ENCODE measurements at regions not wholly inside any gene's neighbourhood (a gene's known extent, or its start where the extent isn't known, plus 50 kb on each side); places are given as distances from the start of the nearest gene placed in this dataset.
"Not testable (repeated sequence)": the region's sequence is repeated elsewhere in the genome, so short reads cannot be mapped to it uniquely, and the experiment has no call there.

DNA sequence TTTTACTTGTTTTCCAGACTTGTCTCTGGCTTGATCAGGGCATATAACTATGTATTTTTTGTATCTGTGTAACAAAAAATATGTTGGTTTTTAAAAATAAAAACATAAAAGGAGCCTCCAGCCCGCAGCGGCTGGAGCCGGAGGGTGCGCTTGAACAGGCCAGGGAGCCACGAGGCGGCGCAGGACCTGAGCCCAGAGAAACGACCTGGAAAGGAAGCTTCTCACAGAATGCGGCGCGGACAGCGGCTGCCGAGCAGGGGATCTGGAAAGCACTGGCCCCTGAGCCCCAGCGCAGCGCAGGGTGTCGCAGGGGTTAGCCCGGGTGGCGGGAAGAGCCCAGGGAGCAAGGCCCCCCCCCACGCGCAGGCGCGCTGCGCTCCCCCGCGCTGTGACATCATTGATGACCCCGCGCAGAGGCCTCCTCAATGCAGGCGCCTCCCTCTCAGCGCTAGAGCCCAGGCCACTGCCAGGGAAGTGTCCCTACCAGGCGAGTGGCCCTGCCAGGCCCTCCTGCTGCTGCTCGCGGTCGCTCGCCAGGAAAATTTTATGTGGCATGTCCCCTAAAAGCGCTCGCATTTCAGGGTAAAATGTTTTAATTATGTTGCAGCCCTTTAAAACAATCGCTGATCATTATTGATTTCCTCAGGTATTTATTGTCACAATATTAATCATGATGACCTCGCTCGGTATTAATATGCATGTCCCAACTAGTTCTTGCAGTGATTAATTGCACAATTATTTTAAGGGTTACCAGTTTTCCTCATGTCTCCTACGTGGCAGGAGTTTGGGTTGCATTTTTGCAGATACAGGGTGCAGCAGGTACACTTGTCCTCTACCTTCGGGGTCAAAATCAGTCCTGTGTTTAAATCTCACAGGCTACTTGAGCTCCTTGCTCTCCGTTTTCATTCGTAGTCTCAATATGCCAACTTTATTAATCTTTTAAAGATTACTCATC, 134.2 kb downstream of the USP22 start:
- peak; percentile 61 for DNase-seq (ENCODE audit: low spot score)

DNA sequence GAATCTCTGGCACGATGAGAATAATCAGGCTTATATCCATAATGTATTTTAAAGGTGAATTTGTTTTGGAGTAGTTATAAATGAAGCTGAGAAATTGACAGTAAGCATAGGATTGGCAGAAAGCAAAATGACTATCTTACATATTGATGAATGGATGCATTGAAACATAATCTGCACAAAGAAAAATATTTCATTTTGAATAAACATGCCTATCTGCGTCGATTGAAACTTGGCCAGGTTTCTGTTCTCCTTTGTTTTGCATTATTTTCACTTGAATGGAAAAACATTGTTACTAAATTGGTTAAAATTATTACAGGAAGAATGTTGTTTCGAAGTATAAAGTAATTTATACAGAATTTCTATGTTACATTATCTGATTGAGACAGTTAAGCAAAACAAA, 128.2 kb downstream of the USP22 start:
- DNase-seq (ENCODE audit: low spot score) = no peak

DNA sequence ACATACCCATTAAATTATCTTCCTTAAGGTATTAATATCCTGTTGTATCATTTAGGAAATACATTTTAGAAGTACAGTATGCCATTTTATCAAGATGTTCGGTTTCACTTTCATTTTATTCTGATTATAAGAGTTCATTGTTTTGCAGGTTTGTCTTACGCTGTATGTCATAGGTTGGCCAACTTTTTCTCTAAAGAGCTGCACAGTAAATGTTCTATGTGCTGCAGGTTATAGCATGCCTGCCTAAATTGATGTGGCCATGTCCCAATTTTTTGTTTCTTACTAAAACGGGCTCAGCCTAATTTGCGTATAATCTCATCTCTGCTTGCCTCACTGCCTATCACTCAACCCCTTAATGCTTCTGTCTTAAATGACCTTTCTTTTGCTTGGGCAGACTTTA, 126.4 kb downstream of the USP22 start:
- no peak for DNase-seq (ENCODE audit: low spot score)

DNA sequence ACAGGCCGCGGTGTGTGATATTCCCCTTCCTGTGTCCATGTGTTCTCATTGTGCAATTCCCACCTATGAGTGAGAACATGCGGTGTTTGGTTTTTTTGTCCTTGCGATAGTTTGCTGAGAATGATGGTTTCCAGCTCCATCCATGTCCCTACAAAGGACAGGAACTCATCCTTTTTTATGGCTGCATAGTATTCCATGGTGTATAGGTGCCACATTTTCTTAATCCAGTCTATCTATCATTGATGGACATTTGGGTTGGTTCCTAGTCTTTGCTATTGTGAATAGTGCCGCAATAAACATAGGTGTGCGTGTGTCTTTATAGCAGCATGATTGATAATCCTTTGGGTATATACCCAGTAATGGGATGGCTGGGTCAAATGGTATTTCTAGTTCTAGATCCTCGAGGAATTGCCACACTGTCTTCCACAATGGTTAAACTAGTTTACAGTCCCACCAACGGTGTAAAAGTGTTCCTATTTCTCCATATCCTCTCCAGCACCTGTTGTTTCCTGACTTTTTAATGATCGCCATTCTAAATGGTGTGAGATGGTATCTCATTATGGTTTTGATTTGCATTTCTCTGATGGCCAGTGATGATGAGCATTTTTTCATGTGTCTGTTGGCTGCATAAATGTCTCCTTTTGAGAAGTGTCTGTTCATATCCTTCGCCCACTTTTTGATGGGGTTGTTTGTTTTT, 125.1 kb downstream of the USP22 start:
- DNase-seq (ENCODE audit: low spot score) = not testable (repeated sequence)

GRCh38 chr17:20920095-20920814, 122.6 kb downstream of the USP22 start:
- no peak for DNase-seq (ENCODE audit: low spot score)

- no peak for DNase-seq (ENCODE audit: low spot score)
Observed at GRCh38 chr17:20920815-20921199, 122.0 kb downstream of the USP22 start.

- no peak for DNase-seq (ENCODE audit: low spot score)
Observed at GRCh38 chr17:20922128-20922670, 120.6 kb downstream of the USP22 start.

DNA sequence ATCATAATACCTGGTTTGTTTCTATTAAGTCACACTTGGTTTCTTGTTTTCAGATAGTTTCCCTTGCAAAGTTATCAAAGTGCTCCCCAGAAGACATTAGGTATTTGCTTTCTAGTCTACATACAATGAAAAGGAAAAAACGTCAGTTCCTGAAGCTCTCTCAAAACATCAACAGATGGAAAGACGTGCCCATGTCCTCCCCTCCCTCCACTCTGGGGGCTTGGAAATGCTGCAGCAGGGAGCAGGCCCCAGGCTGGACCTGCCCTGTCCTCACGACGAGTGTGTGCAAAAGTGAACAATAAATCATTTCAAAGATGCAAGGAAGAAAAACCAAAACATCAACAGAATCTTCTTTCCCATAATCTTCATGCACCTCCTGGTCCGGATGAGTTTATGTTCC, 118.5 kb downstream of the USP22 start:
- no peak for DNase-seq (ENCODE audit: low spot score)

- DNase-seq (ENCODE audit: low spot score) = no peak
Observed at GRCh38 chr17:20925091-20925490, 117.7 kb downstream of the USP22 start.

- DNase-seq (ENCODE audit: low spot score) = no peak
Observed at GRCh38 chr17:20925954-20926353, 116.9 kb downstream of the USP22 start.

DNA sequence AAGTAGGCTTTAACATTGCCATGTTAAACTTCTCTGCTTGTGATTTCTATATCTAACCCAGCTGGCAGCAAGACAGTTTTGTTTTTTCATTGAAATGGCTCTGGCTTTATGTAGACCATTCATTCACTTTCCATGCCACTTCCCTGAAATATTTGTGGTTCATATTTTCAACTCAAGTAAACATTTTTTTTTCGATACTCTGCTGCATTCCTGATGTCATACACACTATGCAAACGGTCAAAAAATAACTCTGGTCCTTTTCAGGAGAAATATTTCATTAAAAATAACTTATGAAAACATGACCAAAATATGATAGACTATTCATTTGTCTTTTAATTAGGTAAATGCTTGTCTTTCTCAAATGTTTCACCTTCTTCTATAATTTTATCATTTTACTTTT, 116.3 kb downstream of the USP22 start:
- no peak for DNase-seq (ENCODE audit: low spot score)

DNA sequence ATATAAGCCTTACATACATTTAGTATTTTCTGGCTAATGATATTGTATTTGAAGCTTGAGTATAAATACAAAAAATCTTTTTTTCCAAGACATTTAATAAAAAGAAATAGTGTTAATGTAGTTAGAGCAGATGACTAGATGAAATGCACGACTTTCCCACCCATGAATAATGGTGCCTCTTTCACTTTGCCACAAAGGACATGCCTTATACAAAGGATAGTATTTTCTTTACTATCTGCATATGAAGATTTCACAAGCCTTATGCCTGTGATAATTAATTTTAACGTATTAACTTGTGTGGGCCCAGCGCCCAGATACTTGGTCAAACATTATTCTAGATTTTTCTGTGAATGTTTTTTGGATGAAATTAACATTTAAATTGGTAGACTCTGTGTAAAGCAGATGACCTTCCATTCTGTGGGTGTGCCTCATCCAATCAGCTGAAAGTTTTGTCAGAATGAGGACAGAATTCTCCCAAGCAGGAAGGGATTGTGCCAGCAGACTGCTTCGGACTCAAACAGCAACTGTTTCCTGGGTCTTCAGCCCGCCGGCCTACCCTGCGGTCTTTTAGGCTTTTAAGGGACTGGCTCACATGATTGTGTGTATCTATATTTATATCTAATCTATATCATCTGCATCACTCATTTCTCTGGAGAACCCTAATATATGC, 115.4 kb downstream of the USP22 start:
- no peak for DNase-seq (ENCODE audit: low spot score)

DNA sequence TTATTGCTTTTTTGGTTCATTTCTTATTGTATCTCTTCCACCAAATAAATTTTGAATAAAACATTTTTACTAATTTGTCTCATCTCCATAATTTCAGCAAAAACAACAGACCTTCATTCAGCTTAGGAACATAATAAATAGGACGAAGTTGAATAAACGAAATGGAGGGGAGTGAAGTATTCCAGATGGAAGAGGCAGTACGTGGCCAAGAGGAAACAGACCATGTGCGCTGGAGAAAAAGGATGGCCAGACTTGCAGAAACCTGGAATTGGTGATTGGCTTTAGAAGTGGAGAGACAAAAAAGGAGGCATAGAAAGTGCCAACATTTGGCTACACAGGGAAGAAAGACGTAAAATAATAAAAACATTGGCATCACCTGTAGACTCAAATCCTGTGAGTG, 113.5 kb downstream of the USP22 start:
- no peak for DNase-seq (ENCODE audit: low spot score)

GRCh38 chr17:20930081-20930760, 112.6 kb downstream of the USP22 start:
- DNase-seq (ENCODE audit: low spot score) = no peak

DNA sequence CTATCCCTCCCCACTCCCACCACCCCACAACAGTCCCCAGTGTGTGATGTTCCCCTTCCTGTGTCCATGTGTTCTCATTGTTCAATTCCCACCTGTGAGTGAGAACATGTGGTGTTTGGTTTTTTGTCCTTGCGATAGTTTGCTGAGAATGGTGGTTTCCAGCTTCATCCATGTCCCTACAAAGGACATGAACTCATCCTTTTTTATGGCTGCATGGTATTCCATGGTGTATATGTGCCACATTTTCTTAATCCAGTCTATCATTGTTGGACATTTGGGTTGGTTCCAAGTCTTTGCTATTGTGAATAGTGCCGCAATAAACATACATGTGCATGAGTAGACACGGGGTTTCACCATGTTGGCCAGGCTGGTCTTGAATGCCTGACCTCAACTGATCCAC, 109.8 kb downstream of the USP22 start:
- DNase-seq (ENCODE audit: low spot score) = not testable (repeated sequence)

DNA sequence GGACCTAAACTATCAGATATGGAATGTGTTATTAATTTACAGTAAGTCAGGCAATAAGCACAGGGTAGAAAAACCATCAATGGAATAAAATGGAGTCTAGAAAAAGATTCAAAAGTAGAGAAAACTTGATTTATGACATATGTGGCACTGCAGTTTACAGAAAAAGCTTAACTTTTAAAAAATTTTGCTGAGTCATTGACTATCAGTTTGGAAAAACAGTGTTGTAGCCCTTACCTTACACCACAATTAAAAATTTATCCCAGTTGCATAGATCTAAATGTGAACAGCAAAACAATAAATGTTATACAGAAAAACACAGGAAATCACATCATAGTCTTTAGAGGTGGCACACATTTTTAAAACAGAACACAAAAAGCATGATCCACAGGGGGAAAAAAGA, 108.5 kb downstream of the USP22 start:
- DNase-seq (ENCODE audit: low spot score) = no peak

GRCh38 chr17:20935740-20936139, 107.1 kb downstream of the USP22 start:
- DNase-seq (ENCODE audit: low spot score) = no peak

DNA sequence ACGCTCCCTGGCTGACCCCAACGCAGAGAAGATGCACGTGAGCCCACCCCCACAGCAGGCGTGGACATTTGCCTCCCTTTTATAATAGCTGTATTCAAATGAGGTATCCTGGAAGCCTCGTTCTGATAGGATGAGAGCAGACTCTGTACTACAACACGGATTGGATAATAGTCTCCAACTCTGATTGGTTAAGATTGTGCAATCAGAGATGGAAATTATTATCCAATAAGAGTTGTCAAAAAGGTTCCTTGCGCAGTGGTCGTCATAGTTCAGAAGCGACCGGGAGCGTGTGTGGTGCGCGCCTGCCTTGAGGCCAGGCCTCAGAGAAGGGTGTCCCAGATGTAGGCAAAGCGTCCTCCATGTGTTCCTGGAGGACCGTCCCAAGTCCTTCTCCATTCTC, 104.6 kb downstream of the USP22 start:
- no peak for DNase-seq (ENCODE audit: low spot score)

- no peak for DNase-seq (ENCODE audit: low spot score)
Observed at GRCh38 chr17:20938988-20939615, 103.7 kb downstream of the USP22 start.

DNA sequence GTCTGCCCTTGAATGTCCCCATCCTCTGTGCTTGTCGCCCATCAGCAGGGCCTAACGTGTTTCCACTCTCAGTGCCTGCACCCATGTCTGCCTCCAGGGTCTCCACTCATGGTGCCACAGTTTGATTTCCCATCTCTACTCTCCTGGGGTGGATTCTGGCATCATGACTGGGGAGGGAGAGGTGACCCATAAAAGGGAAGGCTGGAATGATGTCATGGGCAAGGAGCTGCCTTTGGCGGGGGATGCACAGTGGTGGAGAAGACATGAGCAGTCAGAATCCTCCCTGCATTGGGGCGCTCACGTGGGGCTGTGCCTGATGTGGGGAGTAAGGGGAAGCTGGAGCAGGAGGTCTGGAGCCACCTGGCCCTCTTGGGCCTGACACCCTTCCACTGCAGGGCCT, 100.9 kb downstream of the USP22 start:
- no peak for DNase-seq (ENCODE audit: low spot score)

All from hematopoietic multipotent progenitor cell treated with erythropoietin and hydrocortisone succinate and interleukin-3 and kit ligand, for 17 days (in vitro differentiated cells).